ENCODE measurements at regions not wholly inside any gene's neighbourhood (a gene's known extent, or its start where the extent isn't known, plus 50 kb on each side); places are given as distances from the start of the nearest gene placed in this dataset.

DNA sequence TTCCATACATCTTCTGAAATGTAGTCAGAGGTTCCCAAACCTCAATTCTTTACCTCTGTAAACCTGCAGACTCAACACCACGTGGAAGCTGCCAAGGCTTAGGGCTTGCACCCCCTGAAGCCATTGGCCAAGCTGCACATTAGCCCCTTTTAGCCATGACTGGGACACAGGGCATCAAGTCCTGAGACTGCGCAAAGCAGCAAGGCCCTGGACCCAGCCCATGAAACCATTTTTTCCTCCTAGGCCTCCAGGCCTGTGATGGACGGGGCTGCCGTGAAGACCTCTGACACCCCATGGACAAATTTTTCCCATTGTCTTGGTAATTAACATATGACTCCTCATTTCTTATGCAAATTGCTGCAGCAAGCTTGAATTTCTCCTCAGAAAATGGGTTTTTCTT, 727.8 kb downstream of the C6orf118 start:
- ChIA-PET POLR2A (no interaction called here), CTCF (ENCODE audit: low intra/inter-chr PET ratio) (no interaction called here)
- FAIRE-seq (no peak), ATAC-seq (no peak), DNase-seq (ENCODE audit: extremely low read depth in 1 of 4, low spot score in 3 of 4) (no peak)
- no TSS peak for BruUV-seq (replicated peaks)
- no peak overlapping the region for H3K4me2 ChIP-seq (ENCODE audit: insufficient read depth, low read length)
- H3K4me3 ChIP-seq = no peak overlapping the region
- no peak overlapping the region for H2AFZ ChIP-seq (ENCODE audit: low read depth, low read length)
- H3K9me3 ChIP-seq (replicated peaks; ENCODE audit: control insufficient read depth, insufficient read depth, low read depth, low read length) = 0 out of 2 replicates have a peak, but pooled peaks cover 3% of the 10 kb centered on the region
- TF ChIP-seq ZFP36 (IDR thresholded peaks at IDR 0.05; ENCODE audit: low read depth, low read length, partially characterized antibody) = peak; percentile 53
- TF ChIP-seq PTRF (tag; IDR thresholded peaks at IDR 0.05) = no peak
- no peaks in the 10 kb centered on the region for H4K20me1 ChIP-seq (replicated peaks; ENCODE audit: control insufficient read depth, insufficient read depth, low read length)
- WGBS (ENCODE audit: insufficient coverage, low coverage, missing lambda C conversion rate) = 0% methylated on average over 4 of the region's 4 CpGs
- H3K27ac ChIP-seq (ENCODE audit: extremely low read depth, low read depth, low read length) = no peak overlapping the region
- no peaks in the 10 kb centered on the region for H3K9me1 ChIP-seq (ENCODE audit: control insufficient read depth, insufficient read depth, low read length)
- H3K9ac ChIP-seq (ENCODE audit: insufficient read depth in 1 of 2, low read depth in 2 of 2, low read length in 2 of 2) = no peak overlapping the region
- H3K4me1 ChIP-seq (replicated peaks in 1 of 2; ENCODE audit: control insufficient read depth in 2 of 2, insufficient read depth in 2 of 2, low read length in 2 of 2) = no peaks in the 10 kb centered on the region
- no peaks in the 10 kb centered on the region for H3K27me3 ChIP-seq (ENCODE audit: control insufficient read depth in 2 of 2, insufficient read depth in 2 of 2, low read length in 2 of 2)
- in situ Hi-C loops (cut with MboI) = no loop called here
- H3K79me2 ChIP-seq (ENCODE audit: control insufficient read depth, insufficient read depth, low read length) = no peaks in the 10 kb centered on the region
- H3K36me3 ChIP-seq (ENCODE audit: control insufficient read depth, insufficient read depth, low read length) = no peaks in the 10 kb centered on the region
- intact Hi-C loops (cut with micrococcal nuclease) = no loop called here

DNA sequence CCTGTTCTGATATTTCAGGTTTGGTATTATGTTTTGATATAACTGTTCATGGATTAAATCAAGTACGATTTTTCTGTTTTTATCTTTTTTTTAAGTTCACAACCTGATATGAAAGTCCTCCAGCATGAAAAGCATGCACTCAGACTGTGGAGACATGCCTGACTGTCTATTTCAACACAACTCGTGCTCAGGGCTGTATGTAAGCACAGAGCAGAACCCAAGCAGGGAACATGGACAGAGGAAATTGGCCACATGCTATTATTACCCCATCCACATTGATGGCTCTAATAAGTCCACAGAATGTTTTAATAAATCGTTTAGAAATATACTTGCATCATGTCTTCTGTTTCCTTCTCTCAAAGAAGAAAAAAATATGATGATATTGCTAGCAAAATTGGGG, 730.4 kb downstream of the C6orf118 start:
- ATAC-seq = no peak
- Histone ChIP-seq H2AFZ (ENCODE audit: low read depth, low read length) (no peak overlapping the region), H3K36me3 (ENCODE audit: control insufficient read depth, insufficient read depth, low read length) (no peaks in the 10 kb centered on the region), H4K20me1 (replicated peaks; ENCODE audit: control insufficient read depth, insufficient read depth, low read length) (no peaks in the 10 kb centered on the region), H3K9me3 (replicated peaks; ENCODE audit: control insufficient read depth, insufficient read depth, low read depth, low read length) (0 out of 2 replicates have a peak, but pooled peaks cover 3% of the 10 kb centered on the region), H3K4me2 (ENCODE audit: insufficient read depth, low read length) (no peak overlapping the region), H3K79me2 (ENCODE audit: control insufficient read depth, insufficient read depth, low read length) (no peaks in the 10 kb centered on the region), H3K9me1 (ENCODE audit: control insufficient read depth, insufficient read depth, low read length) (no peaks in the 10 kb centered on the region), H3K9ac (ENCODE audit: insufficient read depth in 1 of 2, low read depth in 2 of 2, low read length in 2 of 2) (no peak overlapping the region), H3K4me1 (replicated peaks in 1 of 2; ENCODE audit: control insufficient read depth in 2 of 2, insufficient read depth in 2 of 2, low read length in 2 of 2) (no peaks in the 10 kb centered on the region), H3K27me3 (ENCODE audit: control insufficient read depth in 2 of 2, insufficient read depth in 2 of 2, low read length in 2 of 2) (no peaks in the 10 kb centered on the region), H3K4me3 (no peak overlapping the region), H3K27ac (ENCODE audit: extremely low read depth, low read depth, low read length) (no peak overlapping the region)
- CTCF ChIA-PET (ENCODE audit: low intra/inter-chr PET ratio) = no interaction called here
- BruUV-seq (replicated peaks) = no TSS peak
- intact Hi-C loops (cut with micrococcal nuclease) (no loop called here), in situ Hi-C loops (cut with MboI) (no loop called here)
- FAIRE-seq = no peak
- DNase-seq (ENCODE audit: extremely low read depth in 1 of 4, low spot score in 3 of 4) = no peak
- WGBS (ENCODE audit: insufficient coverage, low coverage, missing lambda C conversion rate) = 0% methylated on average over 3 of the region's 3 CpGs
- POLR2A ChIA-PET = interaction anchor here (0.6 kb wide), 1 partner anchor 181 kb away, joined by 3 read pairs; no protein-coding TSS in a partner anchor
- TF ChIP-seq SUPT5H (IDR thresholded peaks at IDR 0.05) = no peak
- no peak for TF ChIP-seq PCBP2 (IDR thresholded peaks at IDR 0.05; ENCODE audit: low read depth, low read length, poor library complexity, severe bottlenecking)
- TF ChIP-seq, protein P1, sequence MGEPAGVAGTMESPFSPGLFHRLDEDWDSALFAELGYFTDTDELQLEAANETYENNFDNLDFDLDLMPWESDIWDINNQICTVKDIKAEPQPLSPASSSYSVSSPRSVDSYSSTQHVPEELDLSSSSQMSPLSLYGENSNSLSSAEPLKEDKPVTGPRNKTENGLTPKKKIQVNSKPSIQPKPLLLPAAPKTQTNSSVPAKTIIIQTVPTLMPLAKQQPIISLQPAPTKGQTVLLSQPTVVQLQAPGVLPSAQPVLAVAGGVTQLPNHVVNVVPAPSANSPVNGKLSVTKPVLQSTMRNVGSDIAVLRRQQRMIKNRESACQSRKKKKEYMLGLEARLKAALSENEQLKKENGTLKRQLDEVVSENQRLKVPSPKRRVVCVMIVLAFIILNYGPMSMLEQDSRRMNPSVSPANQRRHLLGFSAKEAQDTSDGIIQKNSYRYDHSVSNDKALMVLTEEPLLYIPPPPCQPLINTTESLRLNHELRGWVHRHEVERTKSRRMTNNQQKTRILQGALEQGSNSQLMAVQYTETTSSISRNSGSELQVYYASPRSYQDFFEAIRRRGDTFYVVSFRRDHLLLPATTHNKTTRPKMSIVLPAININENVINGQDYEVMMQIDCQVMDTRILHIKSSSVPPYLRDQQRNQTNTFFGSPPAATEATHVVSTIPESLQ (CRISPR knock-in tag; IDR thresholded peaks at IDR 0.05) = no peak
- TF ChIP-seq ZNF696 (CRISPR knock-in tag; conservative IDR thresholded peaks at IDR 0.05) = no peak
- TF ChIP-seq ZNF785 (CRISPR knock-in tag; IDR thresholded peaks at IDR 0.05) = no peak

Measured in K562 (cell line).